Stomach (tissue), 4 donors: ENCODE measurements at regions not wholly inside any gene's neighbourhood (a gene's known extent, or its start where the extent isn't known, plus 50 kb on each side); places are given as distances from the start of the nearest gene placed in this dataset.

Experiments used
- EP300 ChIP-seq: sonication (generic); formaldehyde crosslinking; IDR thresholded peaks from one replicate; pipeline ENCODE4 v1.6.1; 2017; ENCODE audit warnings: antibody characterized with exemption
- POLR2AphosphoS5 ChIP-seq, 3 donors: sonication (generic); formaldehyde crosslinking; IDR thresholded peaks; one replicate each; pipeline ENCODE4 v1.6.1; 2016; ENCODE audit warnings: antibody characterized with exemption in 3 of 3
- TF ChIP-seq, protein P1 (sequence below), 7 experiments: fragments of 450-650 bp in 4 of 7; fragments of 200-600 bp in 3 of 7; sonication (generic) in 3 of 7; IDR thresholded peaks; one replicate each; pipeline ENCODE4 v1.5.1; 2016 to 2019; ENCODE audit warnings: antibody characterized with exemption in 7 of 7, control low read depth in 2 of 7, mild to moderate bottlenecking in 1 of 7

DNA sequence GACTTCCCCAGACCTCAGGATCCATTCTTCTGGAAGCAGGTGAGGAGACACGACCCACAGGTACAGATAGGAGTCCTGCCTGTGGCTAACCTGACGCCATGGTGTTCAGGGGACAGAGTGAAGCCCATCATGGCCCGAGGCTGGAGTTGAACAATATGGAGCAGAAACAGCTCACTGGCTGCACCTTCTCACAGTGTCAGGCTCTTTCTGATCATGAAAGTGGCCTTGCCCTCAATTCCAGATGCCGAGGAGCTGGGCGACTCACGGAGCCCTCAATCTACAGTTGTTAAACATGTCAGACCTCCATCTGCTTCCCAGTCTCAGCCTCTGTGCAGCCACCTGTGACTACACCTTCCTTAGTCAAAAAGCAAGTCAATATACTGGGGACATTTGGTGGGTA lies 110.8 kb upstream of the SMAD3 start:
- TF ChIP-seq, protein P1, sequence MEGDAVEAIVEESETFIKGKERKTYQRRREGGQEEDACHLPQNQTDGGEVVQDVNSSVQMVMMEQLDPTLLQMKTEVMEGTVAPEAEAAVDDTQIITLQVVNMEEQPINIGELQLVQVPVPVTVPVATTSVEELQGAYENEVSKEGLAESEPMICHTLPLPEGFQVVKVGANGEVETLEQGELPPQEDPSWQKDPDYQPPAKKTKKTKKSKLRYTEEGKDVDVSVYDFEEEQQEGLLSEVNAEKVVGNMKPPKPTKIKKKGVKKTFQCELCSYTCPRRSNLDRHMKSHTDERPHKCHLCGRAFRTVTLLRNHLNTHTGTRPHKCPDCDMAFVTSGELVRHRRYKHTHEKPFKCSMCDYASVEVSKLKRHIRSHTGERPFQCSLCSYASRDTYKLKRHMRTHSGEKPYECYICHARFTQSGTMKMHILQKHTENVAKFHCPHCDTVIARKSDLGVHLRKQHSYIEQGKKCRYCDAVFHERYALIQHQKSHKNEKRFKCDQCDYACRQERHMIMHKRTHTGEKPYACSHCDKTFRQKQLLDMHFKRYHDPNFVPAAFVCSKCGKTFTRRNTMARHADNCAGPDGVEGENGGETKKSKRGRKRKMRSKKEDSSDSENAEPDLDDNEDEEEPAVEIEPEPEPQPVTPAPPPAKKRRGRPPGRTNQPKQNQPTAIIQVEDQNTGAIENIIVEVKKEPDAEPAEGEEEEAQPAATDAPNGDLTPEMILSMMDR (IDR thresholded peaks at IDR 0.05): no peak
- TF ChIP-seq EP300: no peak
- no peak for TF ChIP-seq POLR2AphosphoS5 (IDR thresholded peaks at IDR 0.05)
